ENCODE measurements at regions not wholly inside any gene's neighbourhood (a gene's known extent, or its start where the extent isn't known, plus 50 kb on each side); places are given as distances from the start of the nearest gene placed in this dataset.
A peak's percentile ranks its signal among the peaks of the same experiment; 100 is the strongest.

DNA sequence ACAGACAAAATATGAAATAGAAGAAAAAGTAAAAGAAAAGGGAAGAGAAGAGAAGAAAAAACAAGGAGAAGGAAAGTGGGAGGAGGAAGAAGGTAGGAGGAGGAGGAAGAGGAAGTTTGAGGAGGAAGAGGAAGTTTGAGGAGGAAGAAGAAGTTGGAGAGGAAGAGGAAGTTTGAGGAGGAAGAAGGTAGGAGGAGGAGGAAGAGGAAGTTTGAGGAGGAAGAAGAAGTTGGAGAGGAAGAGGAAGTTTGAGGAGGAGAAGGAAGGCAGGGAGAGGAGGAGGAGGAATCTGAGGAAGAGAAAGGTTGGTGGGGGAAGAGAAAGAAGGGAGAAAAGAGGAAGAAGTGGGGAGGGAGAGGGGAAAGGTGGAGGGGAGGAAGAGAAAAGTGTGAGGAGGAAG lies 169.2 kb upstream of the RORA start:
- Histone ChIP-seq H4K20me1 (replicated peaks; ENCODE audit: control insufficient read depth, insufficient read depth, low read length) (no peaks in the 10 kb centered on the region), H3K27ac (ENCODE audit: extremely low read depth, low read depth, low read length) (no peak overlapping the region), H3K9me3 (replicated peaks; ENCODE audit: control insufficient read depth, insufficient read depth, low read depth, low read length) (no peaks in the 10 kb centered on the region), H3K27me3 (ENCODE audit: control insufficient read depth in 2 of 2, insufficient read depth in 2 of 2, low read length in 2 of 2) (no peaks in the 10 kb centered on the region), H2AFZ (ENCODE audit: low read depth, low read length) (no peak overlapping the region), H3K79me2 (ENCODE audit: control insufficient read depth, insufficient read depth, low read length) (no peaks in the 10 kb centered on the region), H3K9me1 (ENCODE audit: control insufficient read depth, insufficient read depth, low read length) (no peaks in the 10 kb centered on the region), H3K4me2 (ENCODE audit: insufficient read depth, low read length) (no peak overlapping the region), H3K9ac (ENCODE audit: insufficient read depth in 1 of 2, low read depth in 2 of 2, low read length in 2 of 2) (no peak overlapping the region), H3K4me1 (replicated peaks in 1 of 2; ENCODE audit: control insufficient read depth in 2 of 2, insufficient read depth in 2 of 2, low read length in 2 of 2) (no peaks in the 10 kb centered on the region), H3K4me3 (no peak overlapping the region), H3K36me3 (ENCODE audit: control insufficient read depth, insufficient read depth, low read length) (no peaks in the 10 kb centered on the region)
- no peak for TF ChIP-seq ZBTB1 (CRISPR knock-in tag; IDR thresholded peaks at IDR 0.05; ENCODE audit: borderline replicate concordance, low read depth)
- TF ChIP-seq, protein P1, sequence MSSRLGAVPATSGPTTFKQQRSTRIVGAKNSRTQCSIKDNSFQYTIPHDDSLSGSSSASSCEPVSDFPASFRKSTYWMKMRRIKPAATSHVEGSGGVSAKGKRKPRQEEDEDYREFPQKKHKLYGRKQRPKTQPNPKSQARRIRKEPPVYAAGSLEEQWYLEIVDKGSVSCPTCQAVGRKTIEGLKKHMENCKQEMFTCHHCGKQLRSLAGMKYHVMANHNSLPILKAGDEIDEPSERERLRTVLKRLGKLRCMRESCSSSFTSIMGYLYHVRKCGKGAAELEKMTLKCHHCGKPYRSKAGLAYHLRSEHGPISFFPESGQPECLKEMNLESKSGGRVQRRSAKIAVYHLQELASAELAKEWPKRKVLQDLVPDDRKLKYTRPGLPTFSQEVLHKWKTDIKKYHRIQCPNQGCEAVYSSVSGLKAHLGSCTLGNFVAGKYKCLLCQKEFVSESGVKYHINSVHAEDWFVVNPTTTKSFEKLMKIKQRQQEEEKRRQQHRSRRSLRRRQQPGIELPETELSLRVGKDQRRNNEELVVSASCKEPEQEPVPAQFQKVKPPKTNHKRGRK (tag; IDR thresholded peaks at IDR 0.05): peak; percentile 55
- TF ChIP-seq, protein P2, sequence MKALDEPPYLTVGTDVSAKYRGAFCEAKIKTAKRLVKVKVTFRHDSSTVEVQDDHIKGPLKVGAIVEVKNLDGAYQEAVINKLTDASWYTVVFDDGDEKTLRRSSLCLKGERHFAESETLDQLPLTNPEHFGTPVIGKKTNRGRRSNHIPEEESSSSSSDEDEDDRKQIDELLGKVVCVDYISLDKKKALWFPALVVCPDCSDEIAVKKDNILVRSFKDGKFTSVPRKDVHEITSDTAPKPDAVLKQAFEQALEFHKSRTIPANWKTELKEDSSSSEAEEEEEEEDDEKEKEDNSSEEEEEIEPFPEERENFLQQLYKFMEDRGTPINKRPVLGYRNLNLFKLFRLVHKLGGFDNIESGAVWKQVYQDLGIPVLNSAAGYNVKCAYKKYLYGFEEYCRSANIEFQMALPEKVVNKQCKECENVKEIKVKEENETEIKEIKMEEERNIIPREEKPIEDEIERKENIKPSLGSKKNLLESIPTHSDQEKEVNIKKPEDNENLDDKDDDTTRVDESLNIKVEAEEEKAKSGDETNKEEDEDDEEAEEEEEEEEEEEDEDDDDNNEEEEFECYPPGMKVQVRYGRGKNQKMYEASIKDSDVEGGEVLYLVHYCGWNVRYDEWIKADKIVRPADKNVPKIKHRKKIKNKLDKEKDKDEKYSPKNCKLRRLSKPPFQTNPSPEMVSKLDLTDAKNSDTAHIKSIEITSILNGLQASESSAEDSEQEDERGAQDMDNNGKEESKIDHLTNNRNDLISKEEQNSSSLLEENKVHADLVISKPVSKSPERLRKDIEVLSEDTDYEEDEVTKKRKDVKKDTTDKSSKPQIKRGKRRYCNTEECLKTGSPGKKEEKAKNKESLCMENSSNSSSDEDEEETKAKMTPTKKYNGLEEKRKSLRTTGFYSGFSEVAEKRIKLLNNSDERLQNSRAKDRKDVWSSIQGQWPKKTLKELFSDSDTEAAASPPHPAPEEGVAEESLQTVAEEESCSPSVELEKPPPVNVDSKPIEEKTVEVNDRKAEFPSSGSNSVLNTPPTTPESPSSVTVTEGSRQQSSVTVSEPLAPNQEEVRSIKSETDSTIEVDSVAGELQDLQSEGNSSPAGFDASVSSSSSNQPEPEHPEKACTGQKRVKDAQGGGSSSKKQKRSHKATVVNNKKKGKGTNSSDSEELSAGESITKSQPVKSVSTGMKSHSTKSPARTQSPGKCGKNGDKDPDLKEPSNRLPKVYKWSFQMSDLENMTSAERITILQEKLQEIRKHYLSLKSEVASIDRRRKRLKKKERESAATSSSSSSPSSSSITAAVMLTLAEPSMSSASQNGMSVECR (CRISPR knock-in tag; IDR thresholded peaks at IDR 0.05): no peak
- peak in 1 of 2 experiments; percentile 59; a peak in 1 of 4 replicates for TF ChIP-seq ETV6 (IDR thresholded peaks at IDR 0.05; ENCODE audit: borderline replicate concordance in 1 of 2, low read depth in 2 of 2, low read length in 1 of 2)
- no peak for TF ChIP-seq ETV6 (CRISPR knock-in tag; IDR thresholded peaks at IDR 0.05; ENCODE audit: borderline replicate concordance)
- ChIA-PET CTCF (ENCODE audit: low intra/inter-chr PET ratio) (no interaction called here), POLR2A (no interaction called here)
- ATAC-seq: no peak
- DNase-seq (ENCODE audit: extremely low read depth in 1 of 4, low spot score in 3 of 4): no peak
- intact Hi-C loops (cut with micrococcal nuclease): no loop called here
- no peak for FAIRE-seq
- in situ Hi-C loops (cut with MboI): no loop called here
- no TSS peak for BruUV-seq (replicated peaks)

Measured in K562 (cell line).